Muscle layer of duodenum (tissue), 2 donors: ENCODE measurements at regions not wholly inside any gene's neighbourhood (a gene's known extent, or its start where the extent isn't known, plus 50 kb on each side); places are given as distances from the start of the nearest gene placed in this dataset.

Source experiments
- H3K27ac ChIP-seq: one replicate; pipeline ENCODE4 v1.7.0; 2013; ENCODE audit warnings: mild to moderate bottlenecking, low read length
- H3K27me3 ChIP-seq: one replicate; pipeline ENCODE4 v1.7.0; 2013; ENCODE audit warnings: low read depth, mild to moderate bottlenecking, control low read depth, low read length
- H3K36me3 ChIP-seq, 2 donors: one replicate each; pipeline ENCODE4 v1.7.0; 2013; ENCODE audit warnings: low read length in 2 of 2, control low read depth in 1 of 2, mild to moderate bottlenecking in 1 of 2; ENCODE audit not compliant: insufficient read depth in 2 of 2, control insufficient read depth in 1 of 2
- H3K4me1 ChIP-seq, 2 donors: one replicate each; pipeline ENCODE4 v1.7.0; 2013; ENCODE audit warnings: low read length in 2 of 2, mild to moderate bottlenecking in 2 of 2, control low read depth in 1 of 2, moderate library complexity in 1 of 2; ENCODE audit not compliant: insufficient read depth in 2 of 2, control insufficient read depth in 1 of 2
- H3K4me3 ChIP-seq, 2 donors: one replicate each; pipeline ENCODE4 v1.7.0; 2013; ENCODE audit warnings: low read length in 2 of 2, low read depth in 1 of 2, mild to moderate bottlenecking in 1 of 2
- H3K9me3 ChIP-seq, 2 donors: one replicate each; pipeline ENCODE4 v1.7.0; 2013; ENCODE audit warnings: low read length in 2 of 2, control low read depth in 1 of 2, mild to moderate bottlenecking in 1 of 2; ENCODE audit not compliant: control insufficient read depth in 1 of 2
- donor health status: healthy.

GRCh38 chr16:59216291-59216690 is 482.2 kb upstream of the GOT2 start:
- Histone ChIP-seq H3K36me3 (no peaks in the 10 kb centered on the region), H3K4me1 (no peaks in the 10 kb centered on the region), H3K27me3 (no peaks in the 10 kb centered on the region), H3K4me3 (no peak overlapping the region), H3K9me3 (no peaks in the 10 kb centered on the region), H3K27ac (no peak overlapping the region)

GRCh38 chr16:59214455-59214854 is 480.3 kb upstream of the GOT2 start:
- no peaks in the 10 kb centered on the region for H3K27me3 ChIP-seq
- H3K9me3 ChIP-seq = no peaks in the 10 kb centered on the region
- H3K4me3 ChIP-seq = no peak overlapping the region
- H3K36me3 ChIP-seq = no peaks in the 10 kb centered on the region
- H3K4me1 ChIP-seq = no peaks in the 10 kb centered on the region
- H3K27ac ChIP-seq = no peak overlapping the region

DNA sequence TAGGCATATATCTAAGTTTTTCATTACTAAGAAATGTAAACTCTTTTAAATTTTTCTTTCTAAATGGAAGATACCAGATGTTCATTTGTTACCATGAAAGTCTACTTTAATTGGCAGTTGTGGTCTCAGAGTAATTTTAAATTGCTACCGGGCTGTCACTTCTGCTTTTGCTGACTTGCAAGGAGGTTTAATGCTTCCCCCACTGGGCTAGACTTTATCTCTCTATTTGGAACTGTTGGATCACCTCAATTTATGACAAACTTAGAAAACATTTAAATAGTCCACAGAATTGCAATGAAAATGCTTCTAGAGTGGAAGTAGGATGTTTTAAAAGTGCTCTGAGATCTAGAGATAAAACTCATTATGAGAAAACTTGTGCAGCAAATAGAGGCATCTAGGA is 479.8 kb upstream of the GOT2 start:
- Histone ChIP-seq H3K4me1 (no peaks in the 10 kb centered on the region), H3K4me3 (no peak overlapping the region), H3K27ac (no peak overlapping the region), H3K36me3 (no peaks in the 10 kb centered on the region), H3K9me3 (no peaks in the 10 kb centered on the region), H3K27me3 (no peaks in the 10 kb centered on the region)

DNA sequence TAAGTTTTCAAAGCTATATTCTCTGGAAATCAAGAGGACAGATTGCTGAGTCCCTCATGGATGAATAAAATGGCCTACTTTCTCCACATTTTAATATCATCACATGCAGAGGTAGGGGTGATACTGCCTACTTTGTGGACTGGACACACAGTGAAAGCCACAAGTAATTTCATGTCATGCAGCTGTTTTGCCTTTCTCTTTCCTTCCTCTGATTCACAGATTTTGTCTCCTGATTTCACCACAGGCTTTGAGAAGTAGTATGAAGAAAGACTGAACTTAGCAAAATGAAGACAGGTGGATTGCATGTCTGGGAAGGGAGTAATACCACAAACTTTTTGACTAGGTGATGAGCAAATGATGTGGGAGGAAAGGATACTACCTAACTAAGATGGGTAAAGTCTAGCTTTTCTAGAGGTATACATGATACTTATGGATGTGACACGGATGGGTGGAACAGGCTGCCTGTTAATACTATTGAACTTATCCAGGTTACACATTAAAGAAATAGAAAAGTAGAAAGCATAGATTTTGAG is 478.4 kb upstream of the GOT2 start:
- no peaks in the 10 kb centered on the region for H3K27me3 ChIP-seq
- H3K27ac ChIP-seq = no peak overlapping the region
- H3K4me3 ChIP-seq = no peak overlapping the region
- H3K9me3 ChIP-seq = no peaks in the 10 kb centered on the region
- H3K36me3 ChIP-seq = no peaks in the 10 kb centered on the region
- H3K4me1 ChIP-seq = no peaks in the 10 kb centered on the region

DNA sequence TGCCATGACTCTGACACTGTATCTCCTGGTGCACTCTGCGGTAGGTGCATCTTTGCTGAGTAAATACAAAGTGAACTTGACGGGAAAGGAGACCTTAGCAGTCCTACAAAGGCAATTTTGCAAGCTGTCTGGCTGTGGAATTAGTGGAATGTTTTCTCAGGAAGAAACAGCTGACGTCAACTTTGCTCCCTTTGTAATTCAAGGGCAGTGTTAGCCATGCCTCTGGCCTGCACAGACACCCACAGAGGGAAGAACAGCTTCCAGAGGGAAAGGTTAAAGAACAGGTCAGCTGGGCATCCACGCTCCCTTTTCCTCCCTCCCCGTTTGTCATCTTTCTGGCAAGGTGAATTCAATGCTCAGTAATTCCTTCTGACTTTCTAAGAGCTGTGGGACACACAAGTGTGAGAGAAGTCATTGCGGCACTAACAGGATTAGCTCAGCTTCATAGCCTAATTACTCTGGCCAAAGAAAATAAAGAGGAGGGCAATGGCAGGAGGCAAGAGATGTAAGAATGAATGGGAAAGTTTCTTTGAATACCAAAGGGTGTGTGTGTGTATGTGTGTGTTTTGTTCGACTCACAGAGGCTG is 476.9 kb upstream of the GOT2 start:
- H3K27me3 ChIP-seq = no peaks in the 10 kb centered on the region
- no peak overlapping the region for H3K27ac ChIP-seq
- H3K9me3 ChIP-seq = no peaks in the 10 kb centered on the region
- H3K36me3 ChIP-seq = no peaks in the 10 kb centered on the region
- no peaks in the 10 kb centered on the region for H3K4me1 ChIP-seq
- no peak overlapping the region for H3K4me3 ChIP-seq

DNA sequence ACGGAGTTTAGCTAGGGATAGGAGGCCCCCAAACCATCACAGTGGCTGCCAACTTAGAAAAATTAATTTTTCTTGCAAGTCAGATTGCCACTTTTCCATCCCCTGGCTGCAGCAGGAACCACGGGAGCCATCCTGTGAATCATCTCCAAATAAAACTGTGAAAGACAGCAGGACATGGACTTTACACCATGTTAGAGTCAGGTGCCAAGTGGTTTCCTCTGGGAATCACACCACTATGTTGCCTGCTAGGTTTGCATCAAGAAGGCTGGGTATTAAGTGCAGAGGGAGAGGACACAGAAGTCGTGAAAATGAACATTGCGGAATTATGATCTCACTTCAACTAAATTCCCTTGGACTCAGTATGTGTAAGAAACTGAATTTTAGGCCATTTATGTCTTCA is 471.3 kb upstream of the GOT2 start:
- Histone ChIP-seq H3K27me3 (no peaks in the 10 kb centered on the region), H3K4me1 (no peaks in the 10 kb centered on the region), H3K4me3 (no peak overlapping the region), H3K9me3 (no peaks in the 10 kb centered on the region), H3K36me3 (no peaks in the 10 kb centered on the region), H3K27ac (no peak overlapping the region)

- Histone ChIP-seq H3K9me3 (no peaks in the 10 kb centered on the region), H3K36me3 (no peaks in the 10 kb centered on the region)
Observed at GRCh38 chr16:59204589-59204988, 470.5 kb upstream of the GOT2 start.

DNA sequence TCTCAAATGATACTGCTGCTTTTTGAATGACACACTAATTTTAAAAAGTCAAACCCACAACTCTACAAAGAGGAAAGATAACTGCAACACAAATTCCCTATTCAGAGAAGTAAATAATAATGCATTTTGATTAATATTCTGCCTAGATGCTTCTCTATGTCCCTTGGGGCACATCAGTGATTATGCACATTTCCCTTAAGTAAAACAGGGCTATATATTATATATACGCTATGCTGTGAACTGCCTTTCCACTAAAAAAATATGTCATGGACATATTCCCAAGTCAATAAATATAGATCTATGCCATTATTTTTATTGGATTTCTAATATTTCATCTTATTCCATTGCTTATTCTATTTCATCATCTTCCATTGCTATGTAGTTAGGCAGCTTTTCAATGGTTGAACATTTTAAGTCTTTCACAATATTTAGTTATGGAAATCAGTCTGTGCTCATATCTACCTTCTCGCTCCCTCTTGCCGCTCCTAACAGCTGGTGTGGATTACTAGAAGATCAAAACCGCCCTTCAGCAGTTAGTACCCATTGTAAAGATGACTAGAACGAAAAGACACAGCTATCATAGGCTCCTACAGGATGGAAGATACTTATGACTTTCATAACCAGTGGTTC is 468.2 kb upstream of the GOT2 start:
- no peak overlapping the region for H3K4me3 ChIP-seq
- no peaks in the 10 kb centered on the region for H3K36me3 ChIP-seq
- no peak overlapping the region for H3K27ac ChIP-seq
- no peaks in the 10 kb centered on the region for H3K4me1 ChIP-seq
- H3K27me3 ChIP-seq = no peaks in the 10 kb centered on the region
- H3K9me3 ChIP-seq = no peaks in the 10 kb centered on the region

More at GRCh38 chr16:59204589-59204988, 470.5 kb upstream of the GOT2 start:
- H3K4me1 ChIP-seq = no peaks in the 10 kb centered on the region
- no peaks in the 10 kb centered on the region for H3K27me3 ChIP-seq
- H3K4me3 ChIP-seq = no peak overlapping the region
- H3K27ac ChIP-seq = no peak overlapping the region

DNA sequence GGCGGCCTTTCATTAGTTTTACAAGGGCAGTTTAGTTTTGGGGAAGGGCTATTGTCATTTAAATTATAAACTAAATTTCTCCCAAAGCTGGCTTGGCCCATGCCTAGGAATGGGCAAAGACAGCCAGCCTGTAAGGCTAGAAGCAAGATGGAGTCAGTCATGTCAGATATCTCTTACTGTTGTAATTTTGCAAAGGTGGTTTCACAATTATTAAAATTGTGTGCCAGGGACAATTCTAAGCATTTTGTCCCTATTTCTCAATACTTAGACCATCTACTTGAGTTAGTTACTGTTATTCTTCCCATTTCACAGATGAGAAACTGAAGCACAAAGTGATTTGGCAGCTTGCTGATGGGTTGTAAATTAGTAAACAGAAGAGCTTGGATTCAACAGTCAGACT is 467.7 kb upstream of the GOT2 start:
- no peaks in the 10 kb centered on the region for H3K9me3 ChIP-seq
- H3K4me3 ChIP-seq = no peak overlapping the region
- no peaks in the 10 kb centered on the region for H3K36me3 ChIP-seq
- H3K27ac ChIP-seq = no peak overlapping the region
- no peaks in the 10 kb centered on the region for H3K27me3 ChIP-seq
- H3K4me1 ChIP-seq = no peaks in the 10 kb centered on the region

GRCh38 chr16:59201160-59201559 is 467.0 kb upstream of the GOT2 start:
- Histone ChIP-seq H3K27ac (no peak overlapping the region), H3K27me3 (no peaks in the 10 kb centered on the region), H3K4me3 (no peak overlapping the region)

DNA sequence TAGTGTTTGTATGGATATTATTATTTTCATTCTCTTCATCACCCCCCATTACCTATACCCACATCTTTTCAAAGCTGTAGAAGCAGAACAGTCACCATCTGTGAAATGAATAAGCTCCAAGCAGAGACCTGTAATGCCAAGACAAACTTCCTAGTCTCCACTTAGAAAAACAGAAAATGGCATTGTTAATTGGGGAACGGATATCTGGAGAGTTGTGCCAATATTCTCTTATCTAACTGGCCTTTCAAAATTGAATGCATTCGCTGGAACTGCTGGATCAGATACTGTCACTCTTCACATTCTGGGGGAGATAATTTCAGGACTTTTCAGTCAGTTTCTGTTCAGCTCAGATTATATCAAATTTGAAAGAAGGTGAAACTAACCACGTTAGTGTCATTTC is 464.4 kb upstream of the GOT2 start:
- no peaks in the 10 kb centered on the region for H3K9me3 ChIP-seq
- no peaks in the 10 kb centered on the region for H3K36me3 ChIP-seq
- no peak overlapping the region for H3K27ac ChIP-seq
- no peak overlapping the region for H3K4me3 ChIP-seq
- H3K4me1 ChIP-seq = no peaks in the 10 kb centered on the region
- H3K27me3 ChIP-seq = no peaks in the 10 kb centered on the region

More at GRCh38 chr16:59201160-59201559, 467.0 kb upstream of the GOT2 start:
- H3K36me3 ChIP-seq = no peaks in the 10 kb centered on the region
- H3K4me1 ChIP-seq = no peaks in the 10 kb centered on the region
- no peaks in the 10 kb centered on the region for H3K9me3 ChIP-seq

DNA sequence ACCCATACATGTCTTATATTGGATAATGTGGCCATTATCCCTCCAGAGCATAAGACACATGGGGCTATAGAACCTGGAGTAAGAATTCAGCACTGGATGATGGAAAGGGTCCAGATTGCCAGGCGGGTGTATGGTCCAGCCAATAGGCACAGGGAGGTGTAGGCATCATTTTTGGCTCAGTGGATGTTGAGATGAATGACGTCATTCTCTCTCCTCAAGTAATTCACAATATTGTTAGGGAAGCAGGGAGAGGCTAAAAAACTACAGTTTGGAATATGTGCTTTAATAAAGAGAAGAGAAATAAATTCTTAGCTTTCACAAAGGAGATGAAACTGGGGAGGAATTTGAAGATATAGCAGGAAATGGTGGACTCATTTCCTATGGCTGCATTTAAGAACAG is 461.1 kb upstream of the GOT2 start:
- H3K27ac ChIP-seq = no peak overlapping the region
- no peak overlapping the region for H3K4me3 ChIP-seq
- no peaks in the 10 kb centered on the region for H3K9me3 ChIP-seq
- H3K27me3 ChIP-seq = no peaks in the 10 kb centered on the region
- H3K36me3 ChIP-seq = no peaks in the 10 kb centered on the region
- no peaks in the 10 kb centered on the region for H3K4me1 ChIP-seq
